Right lobe of liver (tissue), 4 donors: ENCODE measurements at regions not wholly inside any gene's neighbourhood (a gene's known extent, or its start where the extent isn't known, plus 50 kb on each side); places are given as distances from the start of the nearest gene placed in this dataset.

Experiments
- POLR2A ChIP-seq: fragments of 450-650 bp; IDR thresholded peaks from one replicate; pipeline ENCODE4 v1.6.1; 2017; ENCODE audit warnings: antibody characterized with exemption, mild to moderate bottlenecking
- TF ChIP-seq, protein P1 (sequence below), 4 donors: fragments of 200-600 bp in 3 of 4; fragments of 450-650 bp in 1 of 4; IDR thresholded peaks; one replicate each; pipeline versions ENCODE4 v1.5.1 to v1.8.0; 2016 to 2022; ENCODE audit warnings: antibody characterized with exemption in 4 of 4, mild to moderate bottlenecking in 2 of 4
- donor health status: DM: no; HTN: no; CAD: no.
- donor health status: DM: no; HTN: no; CAD: no.
- donor health status: DM: no; HTN: yes; CAD: no.

GRCh38 chr4:167606551-167606950, 372.3 kb upstream of the SPOCK3 start:
- TF ChIP-seq, protein P1, sequence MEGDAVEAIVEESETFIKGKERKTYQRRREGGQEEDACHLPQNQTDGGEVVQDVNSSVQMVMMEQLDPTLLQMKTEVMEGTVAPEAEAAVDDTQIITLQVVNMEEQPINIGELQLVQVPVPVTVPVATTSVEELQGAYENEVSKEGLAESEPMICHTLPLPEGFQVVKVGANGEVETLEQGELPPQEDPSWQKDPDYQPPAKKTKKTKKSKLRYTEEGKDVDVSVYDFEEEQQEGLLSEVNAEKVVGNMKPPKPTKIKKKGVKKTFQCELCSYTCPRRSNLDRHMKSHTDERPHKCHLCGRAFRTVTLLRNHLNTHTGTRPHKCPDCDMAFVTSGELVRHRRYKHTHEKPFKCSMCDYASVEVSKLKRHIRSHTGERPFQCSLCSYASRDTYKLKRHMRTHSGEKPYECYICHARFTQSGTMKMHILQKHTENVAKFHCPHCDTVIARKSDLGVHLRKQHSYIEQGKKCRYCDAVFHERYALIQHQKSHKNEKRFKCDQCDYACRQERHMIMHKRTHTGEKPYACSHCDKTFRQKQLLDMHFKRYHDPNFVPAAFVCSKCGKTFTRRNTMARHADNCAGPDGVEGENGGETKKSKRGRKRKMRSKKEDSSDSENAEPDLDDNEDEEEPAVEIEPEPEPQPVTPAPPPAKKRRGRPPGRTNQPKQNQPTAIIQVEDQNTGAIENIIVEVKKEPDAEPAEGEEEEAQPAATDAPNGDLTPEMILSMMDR (IDR thresholded peaks at IDR 0.05), result no peak
- TF ChIP-seq POLR2A, result no peak
